H1 (cell line): ENCODE measurements at regions not wholly inside any gene's neighbourhood (a gene's known extent, or its start where the extent isn't known, plus 50 kb on each side); places are given as distances from the start of the nearest gene placed in this dataset.

Experiments used
- CTCF ChIA-PET: fragments of 300-600 bp; sonication (Branson Sonifier 250); formaldehyde crosslinking; loops from one replicate; lab custom pipeline; 2021; ENCODE audit not compliant: partially characterized antibody; lab: Charles Lee
- POLR2A ChIA-PET: fragments of 300-600 bp; sonication (Branson Sonifier 250); formaldehyde crosslinking; loops from one replicate; lab custom pipeline; 2021; ENCODE audit warnings: inconsistent platforms; ENCODE audit not compliant: partially characterized antibody; lab: Charles Lee
- DNase-seq, 2 experiments: peaks; one replicate each; pipeline versions ENCODE4 v3.0.0 to v3.0.0-alpha.2; 2010 to 2022; ENCODE audit warnings: low spot score in 2 of 2, low read depth in 1 of 2, mixed read lengths in 1 of 2
- FAIRE-seq: peaks from 2 replicates; lab custom pipeline; 2011; peaks lifted over from hg19 to GRCh38; lab: Jason Lieb, UNC
- H2AFZ ChIP-seq: 2 replicates; pipeline ENCODE4 v1.8.1; 2012; ENCODE audit warnings: low read length, inconsistent platforms
- H2AK5ac ChIP-seq: 2 replicates; pipeline ENCODE4 v1.6.1; 2013; ENCODE audit warnings: low read depth, low read length
- H2BK120ac ChIP-seq: replicated peaks from 2 replicates; pipeline ENCODE3; 2013; ENCODE audit warnings: low read depth, low read length, inconsistent platforms
- H2BK12ac ChIP-seq: 2 replicates; pipeline ENCODE4 v1.6.1; 2013; ENCODE audit warnings: low read depth, low read length
- H2BK15ac ChIP-seq: 2 replicates; pipeline ENCODE4 v1.6.1; 2013; ENCODE audit warnings: low read length
- H2BK20ac ChIP-seq: 2 replicates; pipeline ENCODE4 v1.6.1; 2013; ENCODE audit warnings: low read length
- H2BK5ac ChIP-seq: 2 replicates; pipeline ENCODE4 v1.6.1; 2013; ENCODE audit warnings: low read depth, low read length
- H3K14ac ChIP-seq: 2 replicates; pipeline ENCODE4 v1.6.1; 2013; ENCODE audit warnings: inconsistent platforms; ENCODE audit not compliant: insufficient read length
- H3K18ac ChIP-seq: 2 replicates; pipeline ENCODE4 v1.6.1; 2013; ENCODE audit warnings: low read length; ENCODE audit errors: extremely low read depth
- H3K23ac ChIP-seq: 2 replicates; pipeline ENCODE4 v1.6.1; 2013; ENCODE audit warnings: inconsistent platforms; ENCODE audit not compliant: insufficient read length
- H3K23me2 ChIP-seq: 2 replicates; pipeline ENCODE4 v1.6.1; 2013; ENCODE audit warnings: low read depth, low read length
- H3K27ac ChIP-seq: 2 replicates; pipeline ENCODE4 v1.6.1; 2011; ENCODE audit warnings: low read depth, low read length, inconsistent platforms
- H3K27me3 ChIP-seq, 4 experiments: replicated peaks in 1 of 4; 1 replicate in 1 of 4; 2 replicates in 3 of 4; pipeline versions ENCODE4 v1.6.1 to v1.8.1; 2011 to 2013; ENCODE audit warnings: low read length in 3 of 4, mild to moderate bottlenecking in 3 of 4, inconsistent platforms in 2 of 4, mixed read lengths in 2 of 4, moderate library complexity in 1 of 4; ENCODE audit not compliant: control insufficient read depth in 3 of 4, insufficient read depth in 3 of 4; ENCODE audit errors: extremely low read depth in 1 of 4
- H3K36me3 ChIP-seq, 4 experiments: 2 replicates each; pipeline versions ENCODE4 v1.6.1 to v1.8.1; 2011 to 2013; ENCODE audit warnings: mild to moderate bottlenecking in 4 of 4, low read length in 3 of 4, moderate library complexity in 2 of 4, control low read depth in 1 of 4, inconsistent platforms in 1 of 4; ENCODE audit not compliant: insufficient read depth in 4 of 4, control insufficient read depth in 2 of 4
- H3K4ac ChIP-seq: replicated peaks from 2 replicates; pipeline ENCODE3; 2013; ENCODE audit warnings: low read length, low read depth, mixed read lengths, inconsistent platforms; ENCODE audit not compliant: insufficient read length
- H3K4me1 ChIP-seq, 4 experiments: replicated peaks in 1 of 4; 1 replicate in 1 of 4; 2 replicates in 3 of 4; pipeline versions ENCODE4 v1.6.1 to v1.8.1; 2011 to 2013; ENCODE audit warnings: low read length in 3 of 4, inconsistent platforms in 2 of 4, mixed read lengths in 1 of 4; ENCODE audit not compliant: insufficient read depth in 4 of 4, control insufficient read depth in 3 of 4
- H3K4me2 ChIP-seq, 2 experiments: 2 replicates each; pipeline versions ENCODE4 v1.6.1 to v1.8.1; 2011 to 2013; ENCODE audit warnings: low read depth in 2 of 2, low read length in 2 of 2, control low read depth in 1 of 2, inconsistent platforms in 1 of 2, mild to moderate bottlenecking in 1 of 2; ENCODE audit not compliant: insufficient read depth in 1 of 2
- H3K4me3 ChIP-seq, 4 experiments: fragments of 200-600, 300-600 bp in 1 of 4; sonication (generic), shearing (Covaris generic), sonication (Bioruptor Twin) in 1 of 4; 2 replicates each; pipeline versions ENCODE4 v1.5.1 to v1.8.1; 2011 to 2016; ENCODE audit warnings: low read length in 4 of 4, low read depth in 3 of 4, control low read depth in 2 of 4, inconsistent platforms in 2 of 4, mild to moderate bottlenecking in 2 of 4, mixed read lengths in 1 of 4, moderate library complexity in 1 of 4; ENCODE audit not compliant: insufficient read depth in 2 of 4; ENCODE audit errors: extremely low read depth in 1 of 4
- H3K56ac ChIP-seq: replicated peaks from 2 replicates; pipeline ENCODE3; 2013; ENCODE audit warnings: low read depth, mild to moderate bottlenecking, mixed read lengths, low read length, inconsistent platforms; ENCODE audit not compliant: insufficient read length
- H3K79me1 ChIP-seq: 2 replicates; pipeline ENCODE4 v1.6.1; 2013; ENCODE audit warnings: low read depth, low read length, control low read depth
- H3K79me2 ChIP-seq, 2 experiments: 2 replicates each; pipeline versions ENCODE4 v1.6.1 to v1.8.1; 2012 to 2013; ENCODE audit warnings: low read length in 2 of 2, mild to moderate bottlenecking in 2 of 2, inconsistent platforms in 1 of 2; ENCODE audit not compliant: insufficient read depth in 2 of 2, control insufficient read depth in 1 of 2
- H3K9ac ChIP-seq, 4 experiments: replicated peaks in 1 of 4; 1 replicate in 1 of 4; 2 replicates in 3 of 4; pipeline versions ENCODE4 v1.6.1 to v1.8.1; 2011 to 2013; ENCODE audit warnings: low read depth in 3 of 4, low read length in 3 of 4, control low read depth in 2 of 4, mild to moderate bottlenecking in 2 of 4, moderate library complexity in 2 of 4, inconsistent platforms in 1 of 4; ENCODE audit errors: extremely low read depth in 1 of 4
- H3K9me3 ChIP-seq, 2 experiments: 2 replicates each; pipeline versions ENCODE4 v1.6.1 to v1.8.1; 2012 to 2013; ENCODE audit warnings: mild to moderate bottlenecking in 2 of 2, moderate library complexity in 2 of 2, control low read depth in 1 of 2, inconsistent platforms in 1 of 2, low read depth in 1 of 2, low read length in 1 of 2, mixed read lengths in 1 of 2; ENCODE audit not compliant: insufficient read depth in 2 of 2
- H4K20me1 ChIP-seq, 2 experiments: replicated peaks in 1 of 2; 2 replicates each; pipeline versions ENCODE3 to v1.8.1; 2011 to 2013; ENCODE audit warnings: inconsistent platforms in 2 of 2, low read length in 2 of 2, mild to moderate bottlenecking in 1 of 2; ENCODE audit not compliant: insufficient read depth in 2 of 2, control insufficient read depth in 1 of 2
- H4K5ac ChIP-seq: 2 replicates; pipeline ENCODE4 v1.6.1; 2013; ENCODE audit warnings: low read length, low read depth, mixed read lengths, inconsistent platforms; ENCODE audit not compliant: insufficient read length
- H4K8ac ChIP-seq: 2 replicates; pipeline ENCODE4 v1.8.0; 2013; ENCODE audit warnings: mild to moderate bottlenecking, moderate library complexity, low read length, inconsistent platforms; ENCODE audit not compliant: insufficient read depth; ENCODE audit errors: extremely low read depth
- H4K91ac ChIP-seq: replicated peaks from 2 replicates; pipeline ENCODE3; 2013; ENCODE audit warnings: low read length, mixed read lengths, inconsistent platforms; ENCODE audit not compliant: insufficient read length
- HDAC6 ChIP-seq: IDR thresholded peaks from one replicate; pipeline ENCODE4 v1.7.1; 2012; ENCODE audit warnings: low read depth, mild to moderate bottlenecking, inconsistent platforms, low read length, moderate library complexity
- KDM1A ChIP-seq: fragments of 200-600, 300-600 bp; sonication (generic); IDR thresholded peaks from 2 replicates; pipeline ENCODE4 v1.7.1; 2016; ENCODE audit warnings: mild to moderate bottlenecking, low read length, borderline replicate concordance
- PHF8 ChIP-seq: fragments of 200-600 bp; sonication (generic); conservative IDR thresholded peaks from 2 replicates; pipeline ENCODE4 v1.7.1; 2012; ENCODE audit warnings: low read depth, mild to moderate bottlenecking, inconsistent platforms, low read length, moderate library complexity
- SIX5 ChIP-seq: IDR thresholded peaks from 2 replicates; pipeline ENCODE4 v1.6.1; 2011; ENCODE audit warnings: mild to moderate bottlenecking, low read depth, low read length
- ZNF274 ChIP-seq: IDR thresholded peaks from 2 replicates; pipeline ENCODE4 v1.7.0; 2012; ENCODE audit warnings: low read length, borderline replicate concordance; ENCODE audit errors: extremely low read depth
- WGBS, 2 experiments: shearing (Covaris generic) in 1 of 2; methylation state at CpG; one replicate each; pipeline versions ENCODE4 v1.1.6 to v1.1.7; 2013 to 2015; ENCODE audit warnings: low lambda C conversion rate in 2 of 2, mixed read lengths in 2 of 2, inconsistent platforms in 1 of 2, low coverage in 1 of 2, missing lambda C conversion rate in 1 of 2; ENCODE audit not compliant: insufficient replicate concordance in 2 of 2, insufficient coverage in 1 of 2, insufficient read length in 1 of 2; ENCODE audit errors: extremely low coverage in 1 of 2, missing lambda C conversion rate in 1 of 2; 5-methylcytosine and 5-hydroxymethylcytosine counted together
- TF ChIP-seq, protein P1 (sequence below): IDR thresholded peaks from 2 replicates; pipeline ENCODE4 v1.6.1; 2012; ENCODE audit warnings: low read length, inconsistent platforms

DNA sequence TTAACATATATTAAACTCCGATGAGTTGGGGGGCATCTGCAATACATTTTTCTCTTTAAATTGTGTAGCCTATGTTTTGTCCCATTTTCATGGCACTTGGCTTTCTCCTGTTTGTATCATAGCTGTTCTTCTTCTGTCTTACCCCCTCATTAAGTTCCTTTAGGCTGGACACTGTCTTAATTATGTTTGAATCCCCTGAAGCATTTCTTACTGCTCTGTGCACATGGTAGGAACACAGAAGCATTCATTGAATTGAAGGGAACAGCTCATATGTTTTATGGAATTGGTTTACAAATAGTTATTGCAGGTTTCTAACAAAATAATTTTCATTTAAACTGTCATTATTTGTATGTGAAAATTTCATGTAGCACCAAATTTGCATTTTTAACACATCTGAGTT lies 176.8 kb downstream of the TANC2 start:
- Histone ChIP-seq H3K27ac (no peak overlapping the region), H2BK120ac (no peak overlapping the region), H3K9me3 (no peaks in the 10 kb centered on the region), H2AK5ac (no peak overlapping the region), H3K4me1 (peaks cover 0 to 5% (median 2%) of the 10 kb centered on the region in 4 experiments; a peak in 3 of 7 replicates), H3K56ac (no peak overlapping the region), H2BK12ac (no peak overlapping the region), H3K4ac (no peak overlapping the region), H3K23ac (no peak overlapping the region), H3K79me1 (no peaks in the 10 kb centered on the region), H2BK15ac (no peak overlapping the region), H2AFZ (no peak overlapping the region), H3K9ac (no peak overlapping the region), H3K4me2 (no peak overlapping the region), H3K4me3 (no peak overlapping the region), H2BK5ac (no peak overlapping the region), H3K36me3 (no peaks in the 10 kb centered on the region), H4K91ac (no peak overlapping the region), H2BK20ac (no peak overlapping the region), H3K14ac (no peak overlapping the region), H4K5ac (no peak overlapping the region), H4K20me1 (no peaks in the 10 kb centered on the region), H3K27me3 (no peaks in the 10 kb centered on the region), H3K79me2 (no peaks in the 10 kb centered on the region), H3K18ac (no peak overlapping the region), H4K8ac (no peak overlapping the region), H3K23me2 (no peaks in the 10 kb centered on the region)
- 96% methylated on average over 1 of the region's 1 CpG; no CpG with 5 or more reads in 1 of the 2 experiments for WGBS, 2 experiments
- FAIRE-seq (no peak), DNase-seq (no peak)
- TF ChIP-seq PHF8: no peak
- TF ChIP-seq KDM1A: no peak
- TF ChIP-seq ZNF274: no peak
- TF ChIP-seq SIX5: no peak
- TF ChIP-seq, protein P1, sequence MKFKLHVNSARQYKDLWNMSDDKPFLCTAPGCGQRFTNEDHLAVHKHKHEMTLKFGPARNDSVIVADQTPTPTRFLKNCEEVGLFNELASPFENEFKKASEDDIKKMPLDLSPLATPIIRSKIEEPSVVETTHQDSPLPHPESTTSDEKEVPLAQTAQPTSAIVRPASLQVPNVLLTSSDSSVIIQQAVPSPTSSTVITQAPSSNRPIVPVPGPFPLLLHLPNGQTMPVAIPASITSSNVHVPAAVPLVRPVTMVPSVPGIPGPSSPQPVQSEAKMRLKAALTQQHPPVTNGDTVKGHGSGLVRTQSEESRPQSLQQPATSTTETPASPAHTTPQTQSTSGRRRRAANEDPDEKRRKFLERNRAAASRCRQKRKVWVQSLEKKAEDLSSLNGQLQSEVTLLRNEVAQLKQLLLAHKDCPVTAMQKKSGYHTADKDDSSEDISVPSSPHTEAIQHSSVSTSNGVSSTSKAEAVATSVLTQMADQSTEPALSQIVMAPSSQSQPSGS: no peak
- TF ChIP-seq HDAC6: no peak
- ChIA-PET POLR2A (no interaction called here), CTCF (interaction anchor here (1.0 kb wide), 1 partner anchor 163 kb away, joined by 3 read pairs; no protein-coding TSS in a partner anchor)
